ENCODE measurements at regions not wholly inside any gene's neighbourhood (a gene's known extent, or its start where the extent isn't known, plus 50 kb on each side); places are given as distances from the start of the nearest gene placed in this dataset.

- TF ChIP-seq POLR2A (IDR thresholded peaks at IDR 0.05) (no peak), CTCF (IDR thresholded peaks at IDR 0.05) (no peak), EP300 (IDR thresholded peaks at IDR 0.05) (no peak), POLR2AphosphoS5 (IDR thresholded peaks at IDR 0.05) (no peak)
Measured at GRCh38 chr1:37387854-37388253, 86.5 kb upstream of the ZC3H12A start.

Data from sigmoid colon (tissue), 4 donors.